Adipose tissue (tissue), 3 donors: ENCODE measurements at regions not wholly inside any gene's neighbourhood (a gene's known extent, or its start where the extent isn't known, plus 50 kb on each side); places are given as distances from the start of the nearest gene placed in this dataset.

Experiments used
- H3K27ac ChIP-seq: one replicate; pipeline ENCODE4 v1.5.1; 2013; ENCODE audit warnings: low read depth, low read length
- WGBS, 3 donors: extraction: QIAGEN DNeasy Blood & Tissue Kit; methylation state at CpG; one replicate each; pipeline ENCODE4 v1.1.7; 2013; 5-methylcytosine and 5-hydroxymethylcytosine counted together
- donor health status: healthy with polysubstance abuse.
- donor health status: Bipolar disorder and iron deficiency.
- donor health status: healthy.

DNA sequence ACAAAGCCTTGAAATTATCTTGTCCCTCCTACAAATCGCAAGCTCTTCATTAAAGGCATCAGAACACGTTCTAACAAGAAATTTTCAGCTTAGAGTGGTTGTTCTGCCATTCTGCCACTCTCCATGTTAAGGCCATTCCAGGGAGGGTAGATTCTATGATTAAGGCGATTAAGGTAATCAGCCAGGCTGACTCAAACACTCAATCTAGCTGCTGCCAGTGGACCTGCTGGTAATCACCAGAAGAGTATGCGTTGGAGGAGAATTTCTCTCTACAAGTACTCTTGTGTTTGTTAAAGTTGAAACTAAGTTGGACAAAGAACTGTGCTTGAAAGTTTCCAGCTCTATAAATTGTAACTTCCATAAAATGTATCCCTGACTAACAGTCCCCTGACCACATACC lies 149.2 kb upstream of the COL1A2 start:
- 90 to 92% (median 90%) methylated on average over 4 of the region's 4 CpGs for WGBS, 3 donors
- no peak overlapping the region for H3K27ac ChIP-seq

DNA sequence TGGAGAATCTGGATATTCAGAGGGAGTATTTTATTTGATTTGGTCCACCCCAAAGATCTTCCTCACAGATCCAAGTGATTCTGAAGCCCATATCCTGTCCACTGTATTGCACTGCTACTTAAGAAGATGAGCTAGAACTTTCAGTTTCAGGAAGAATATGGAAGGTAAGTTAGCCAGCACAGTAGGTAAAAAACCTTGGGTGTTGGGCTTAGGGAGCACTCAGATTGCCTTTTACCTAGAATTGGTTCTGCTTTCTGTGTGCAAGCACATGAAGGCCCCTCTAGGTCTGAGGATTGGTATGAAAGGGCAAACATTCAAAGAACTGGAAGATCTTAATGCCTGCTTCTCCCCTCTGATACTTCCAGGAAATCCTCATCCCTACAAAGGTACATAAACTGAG lies 146.7 kb upstream of the COL1A2 start:
- no peak overlapping the region for H3K27ac ChIP-seq

DNA sequence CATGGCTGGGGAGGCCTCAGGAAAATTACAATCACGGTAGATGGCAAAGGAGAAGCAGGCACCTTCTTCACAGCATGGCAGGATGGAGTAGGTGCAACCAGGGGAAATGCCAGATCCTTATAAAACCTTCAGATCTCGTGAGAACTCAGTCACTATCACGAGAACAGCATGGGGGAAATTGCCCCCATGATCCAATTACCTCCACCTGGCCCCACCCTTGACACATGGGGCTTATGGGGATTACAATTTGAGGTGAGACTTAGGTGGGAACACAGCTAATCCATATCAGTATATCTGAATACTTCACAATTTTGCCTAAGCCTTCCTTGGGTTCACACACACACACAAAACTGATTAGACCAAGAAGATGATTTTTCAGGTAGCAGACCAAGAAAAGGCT lies 145.1 kb upstream of the COL1A2 start:
- 77 to 87% (median 86%) methylated on average over 3 of the region's 3 CpGs for WGBS, 3 donors
- H3K27ac ChIP-seq = no peak overlapping the region

- no peak overlapping the region for H3K27ac ChIP-seq
- 50 to 78% (median 77%) methylated on average over 2 of the region's 2 CpGs for WGBS, 3 donors
Observed at GRCh38 chr7:94250124-94250523, 144.6 kb upstream of the COL1A2 start.

GRCh38 chr7:94250987-94251386 lies 143.7 kb upstream of the COL1A2 start:
- no peak overlapping the region for H3K27ac ChIP-seq
- WGBS, 3 donors = 14 to 33% (median 27%) methylated on average over 1 of the region's 1 CpG

DNA sequence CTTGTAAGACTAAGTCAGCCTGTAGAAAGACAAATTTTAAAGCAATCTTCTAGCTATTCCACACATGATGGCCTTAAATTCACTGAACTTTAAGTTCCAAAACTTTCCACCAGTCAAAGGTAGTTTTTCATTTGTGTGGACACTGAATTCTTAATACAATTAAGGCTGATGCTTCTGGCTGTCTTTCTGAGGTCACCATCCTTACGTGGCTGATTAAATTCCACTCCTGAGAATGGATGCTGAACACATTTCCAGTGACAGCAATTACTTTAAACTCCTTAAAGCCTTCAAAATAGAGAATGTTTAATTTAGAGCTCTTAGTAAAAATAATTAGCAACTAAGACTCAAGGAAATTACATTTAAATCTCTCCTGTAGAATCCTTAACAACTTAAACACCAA lies 142.6 kb upstream of the COL1A2 start:
- H3K27ac ChIP-seq = no peak overlapping the region
- WGBS, 3 donors = 73 to 84% (median 79%) methylated on average over 1 of the region's 1 CpG

DNA sequence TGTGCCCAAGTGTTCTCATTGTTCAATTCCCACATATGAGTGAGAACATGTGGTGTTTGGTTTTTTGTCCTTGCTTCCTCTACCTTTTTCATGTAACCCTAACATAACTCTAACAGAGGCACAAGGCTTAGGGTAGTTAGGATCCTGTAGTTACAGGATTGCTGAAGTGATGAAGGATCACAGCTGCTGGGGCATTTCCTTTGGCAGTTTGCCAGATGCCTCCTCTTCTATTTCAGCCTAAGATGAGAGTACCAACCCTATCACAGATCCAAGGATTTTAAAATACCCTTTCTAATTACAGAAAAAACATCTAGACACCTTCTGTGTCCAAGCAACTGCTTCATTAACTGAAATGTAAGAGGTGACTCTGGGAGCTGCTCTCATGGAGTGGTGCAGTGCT lies 141.7 kb upstream of the COL1A2 start:
- H3K27ac ChIP-seq = no peak overlapping the region

DNA sequence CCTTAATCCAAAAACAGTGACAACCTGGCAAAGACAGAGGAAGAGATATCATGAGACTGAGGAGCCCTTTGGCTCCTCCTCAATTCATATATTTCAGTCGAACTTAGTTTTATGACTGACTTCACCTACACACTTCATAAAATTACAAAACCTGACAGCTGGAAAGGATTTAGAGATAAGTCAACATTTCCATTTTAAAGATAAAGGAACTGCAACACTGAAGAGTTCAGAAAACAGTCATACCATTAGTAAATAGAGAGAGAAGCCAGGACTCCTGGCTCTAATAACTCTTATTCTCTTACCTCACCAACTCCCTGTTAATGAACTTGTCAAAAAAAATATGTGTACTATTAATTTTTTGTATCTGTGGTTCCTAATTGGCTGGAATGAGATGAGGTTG lies 141.0 kb upstream of the COL1A2 start:
- H3K27ac ChIP-seq = no peak overlapping the region
- WGBS, 3 donors = 58 to 66% (median 59%) methylated on average over 1 of the region's 1 CpG

DNA sequence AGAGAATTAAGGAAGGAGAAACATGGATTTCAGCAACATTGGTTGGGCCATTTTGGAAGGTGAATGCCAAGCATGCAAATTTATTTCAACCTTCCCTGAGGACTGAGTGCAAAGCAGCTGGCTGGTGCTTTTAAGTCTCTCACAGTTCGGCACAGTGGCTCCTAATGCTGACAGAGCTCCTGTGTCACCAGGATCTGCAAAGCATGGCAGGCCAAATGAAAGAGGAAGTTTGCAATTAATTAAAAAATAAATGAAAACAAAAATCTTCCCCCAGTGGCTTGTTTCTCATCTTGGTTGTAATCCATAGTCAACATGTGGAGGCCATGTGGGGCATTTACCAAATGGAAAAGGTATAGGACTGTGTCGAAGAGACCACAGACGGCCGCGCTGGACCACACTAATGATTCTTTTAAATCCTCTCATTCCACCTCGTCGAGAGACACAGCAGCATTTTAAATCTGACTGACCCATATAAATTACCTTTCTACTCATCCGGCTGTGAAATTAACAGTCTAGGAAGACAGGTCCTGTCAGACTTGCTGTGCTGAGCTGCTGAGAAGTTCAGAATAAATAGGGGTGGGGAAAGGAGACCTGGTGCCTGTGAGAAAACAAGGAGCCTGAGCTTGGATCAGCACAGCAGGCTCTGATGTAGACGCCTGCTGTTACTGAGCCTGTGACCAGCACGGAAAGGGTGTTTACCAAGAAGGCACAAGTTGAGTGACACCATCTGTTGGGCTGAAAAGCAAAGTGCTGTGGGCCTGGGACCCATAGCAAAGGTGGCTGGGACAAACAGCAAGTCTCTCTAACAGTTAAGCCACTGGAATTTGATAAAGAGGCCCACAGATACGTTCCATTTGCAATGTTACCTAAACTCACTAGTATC lies 136.0 kb upstream of the COL1A2 start:
- 82 to 84% (median 84%) methylated on average over 11 of the region's 11 CpGs for WGBS, 3 donors
- no peak overlapping the region for H3K27ac ChIP-seq

- H3K27ac ChIP-seq = no peak overlapping the region
- 68 to 93% (median 69%) methylated on average over 6 of the region's 6 CpGs for WGBS, 3 donors
Observed at GRCh38 chr7:94261067-94261466, 133.6 kb upstream of the COL1A2 start.

GRCh38 chr7:94264756-94265155 lies 129.9 kb upstream of the COL1A2 start:
- no peak overlapping the region for H3K27ac ChIP-seq

DNA sequence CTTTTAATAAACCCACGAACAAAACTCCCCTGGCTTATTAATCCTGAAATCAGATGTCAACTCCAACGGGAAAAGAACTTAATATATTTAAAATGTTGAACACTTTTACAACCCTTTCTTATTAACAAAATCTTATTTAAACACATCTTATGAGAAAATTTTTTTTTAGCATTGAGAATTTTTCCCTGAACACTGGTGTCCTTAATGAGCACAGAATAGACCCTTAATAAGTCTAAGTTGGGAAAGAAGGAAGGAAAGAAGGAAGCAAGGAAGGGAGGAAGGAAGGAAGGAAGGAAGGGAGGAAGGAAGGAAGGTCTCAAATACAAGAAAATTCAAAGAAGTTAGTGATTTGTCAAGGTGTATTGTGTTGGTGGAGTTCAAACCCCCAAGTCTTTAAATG lies 129.2 kb upstream of the COL1A2 start:
- 75 to 88% (median 80%) methylated on average over 2 of the region's 2 CpGs for WGBS, 3 donors
- no peak overlapping the region for H3K27ac ChIP-seq

DNA sequence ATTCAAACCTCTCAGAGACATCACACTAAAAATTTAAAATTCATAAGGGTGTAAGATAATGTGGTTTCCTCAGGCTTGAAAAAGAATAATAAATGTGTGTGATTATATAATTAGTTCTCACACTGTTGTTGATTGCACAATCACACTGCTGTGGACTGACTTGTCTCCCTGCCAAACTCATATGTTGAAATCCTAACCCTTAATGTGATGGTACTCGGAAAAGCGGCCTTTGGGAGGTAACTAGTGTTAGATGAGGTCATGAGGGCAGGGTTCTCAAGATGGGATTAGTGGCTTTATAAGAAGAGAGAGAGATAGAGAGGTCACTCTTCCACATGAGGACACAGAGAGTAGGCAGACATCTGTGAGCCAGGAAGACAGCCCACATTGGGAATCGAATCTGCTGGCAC lies 128.5 kb upstream of the COL1A2 start:
- 16 to 35% (median 26%) methylated on average over 3 of the region's 3 CpGs for WGBS, 3 donors
- H3K27ac ChIP-seq = no peak overlapping the region

DNA sequence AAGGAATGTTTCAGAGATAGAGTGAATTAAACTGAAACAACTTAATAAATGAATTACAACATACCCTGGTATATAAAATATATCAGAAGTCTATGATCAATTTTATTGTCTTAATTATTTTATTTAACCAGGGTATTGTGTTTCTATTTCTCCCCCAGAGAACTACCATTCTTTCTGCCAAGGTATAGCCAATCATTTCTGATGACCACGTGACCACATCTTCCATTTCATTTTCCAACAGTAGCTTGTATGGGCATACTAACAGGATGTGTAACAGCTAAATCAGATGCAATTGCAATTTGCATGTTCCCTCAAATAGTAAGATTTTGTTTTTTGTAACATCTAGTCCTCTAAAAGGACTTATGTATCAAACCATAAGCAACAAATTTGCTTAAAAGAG lies 123.9 kb upstream of the COL1A2 start:
- H3K27ac ChIP-seq = no peak overlapping the region
- 86 to 92% (median 89%) methylated on average over 1 of the region's 1 CpG for WGBS, 3 donors

DNA sequence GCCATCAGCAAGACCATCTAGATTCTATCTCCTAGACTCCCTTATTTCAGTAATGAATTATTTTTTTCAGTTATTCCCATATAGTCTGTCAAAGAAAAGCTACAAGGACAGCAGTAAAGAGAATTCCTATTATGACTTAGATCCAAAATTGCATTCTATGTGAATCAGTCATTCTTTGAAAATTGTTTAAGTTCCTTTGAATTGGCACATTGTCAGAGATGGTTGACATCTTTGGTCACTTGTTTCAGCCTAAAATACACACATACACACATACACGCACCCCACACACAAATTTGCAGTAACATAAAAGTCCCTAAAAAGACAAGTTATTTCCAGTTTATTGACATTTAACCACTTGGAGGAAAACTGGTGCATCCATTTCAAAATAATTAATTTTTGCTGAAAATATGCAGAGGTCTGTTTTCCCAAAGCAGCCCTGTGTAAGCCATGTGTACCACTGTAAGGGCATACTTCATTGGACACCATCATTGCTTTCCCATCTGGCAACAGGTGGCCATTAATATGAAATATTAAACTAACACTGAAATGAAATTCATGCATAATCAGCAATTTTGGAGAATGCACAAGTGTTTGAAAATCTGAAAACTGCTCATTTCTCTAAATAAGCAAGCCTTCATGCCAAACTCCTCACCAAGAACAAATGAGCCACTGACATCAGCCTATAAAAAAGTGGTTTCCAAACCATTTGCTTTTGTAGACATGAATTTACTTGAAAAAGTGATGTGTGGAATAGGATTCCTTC lies 121.7 kb upstream of the COL1A2 start:
- H3K27ac ChIP-seq = no peak overlapping the region
- 95 to 97% (median 97%) methylated on average over 1 of the region's 1 CpG for WGBS, 3 donors

GRCh38 chr7:94274828-94275227 lies 119.9 kb upstream of the COL1A2 start:
- 83 to 95% (median 83%) methylated on average over 3 of the region's 3 CpGs for WGBS, 3 donors
- H3K27ac ChIP-seq = no peak overlapping the region

DNA sequence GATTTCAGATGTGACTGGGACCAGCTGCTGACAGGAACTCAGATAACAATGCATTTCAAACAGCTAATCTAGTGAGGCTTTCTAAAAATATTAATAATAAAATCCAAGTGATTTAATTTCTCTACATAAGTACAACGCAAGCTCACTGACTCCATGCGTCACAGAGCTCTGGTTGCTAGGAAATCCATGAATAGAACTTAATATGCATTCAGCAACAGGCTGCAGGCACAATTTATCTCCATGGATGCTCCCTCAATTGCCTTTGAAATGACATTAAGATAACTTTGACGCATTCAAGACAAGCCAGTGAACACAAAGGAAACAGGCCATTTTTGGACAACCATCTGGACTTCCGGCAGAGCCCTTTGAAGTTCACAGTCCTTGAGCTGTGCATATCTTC lies 118.7 kb upstream of the COL1A2 start:
- H3K27ac ChIP-seq = no peak overlapping the region
- WGBS, 3 donors = 80 to 84% (median 81%) methylated on average over 4 of the region's 4 CpGs

- 10 to 16% (median 12%) methylated on average over 1 of the region's 1 CpG for WGBS, 3 donors
Observed at GRCh38 chr7:94276795-94277194, 117.9 kb upstream of the COL1A2 start.

DNA sequence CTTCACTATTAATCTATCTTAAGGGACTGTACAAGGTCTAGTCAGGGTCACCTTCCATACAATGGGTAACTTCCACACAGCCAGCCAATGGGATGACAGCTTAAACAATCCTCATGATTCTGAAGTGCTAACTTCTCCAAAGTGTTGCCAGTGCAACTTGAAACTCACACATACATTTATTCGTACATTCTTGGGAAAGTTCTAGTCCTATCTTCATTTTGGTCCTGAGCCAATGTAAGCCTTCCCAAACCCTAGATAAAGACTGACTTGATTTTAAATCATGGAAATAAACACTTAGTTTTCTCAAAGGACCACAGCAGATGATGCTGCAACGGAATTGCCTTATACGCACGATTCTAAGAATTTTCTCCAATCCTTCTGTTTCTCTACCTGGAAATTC lies 117.5 kb upstream of the COL1A2 start:
- 79 to 87% (median 85%) methylated on average over 4 of the region's 4 CpGs for WGBS, 3 donors

More at GRCh38 chr7:94276795-94277194, 117.9 kb upstream of the COL1A2 start:
- no peak overlapping the region for H3K27ac ChIP-seq

GRCh38 chr7:94280851-94281250 lies 113.8 kb upstream of the COL1A2 start:
- 26 to 66% (median 61%) methylated on average over 2 of the region's 2 CpGs for WGBS, 3 donors
- H3K27ac ChIP-seq = no peak overlapping the region

More for the DNA sequence above, 117.5 kb upstream of the COL1A2 start:
- H3K27ac ChIP-seq = no peak overlapping the region
